GM21529 (cell line): ENCODE measurements at regions not wholly inside any gene's neighbourhood (a gene's known extent, or its start where the extent isn't known, plus 50 kb on each side); places are given as distances from the start of the nearest gene placed in this dataset.

ENCODE experiments used
- ATAC-seq: cut with Tn5 transposase; IDR thresholded peaks from one replicate; pipeline ENCODE4 v1.9.1; 2021; ENCODE audit not compliant: unreplicated experiment

GRCh38 chr7:98679741-98680140 is 62.7 kb downstream of the NPTX2 start:
- no peak for ATAC-seq

- ATAC-seq, result no peak
Measured at GRCh38 chr7:98681511-98681910, 64.4 kb downstream of the NPTX2 start.

GRCh38 chr7:98681951-98682350 is 64.9 kb downstream of the NPTX2 start:
- ATAC-seq, result no peak

GRCh38 chr7:98683514-98683913 is 66.4 kb downstream of the NPTX2 start:
- no peak for ATAC-seq

GRCh38 chr7:98685541-98685940 is 68.5 kb downstream of the NPTX2 start:
- no peak for ATAC-seq

- ATAC-seq, result no peak
Measured at GRCh38 chr7:98686466-98687080, 69.5 kb downstream of the NPTX2 start.

- ATAC-seq, result no peak
Measured at GRCh38 chr7:98687111-98687751, 70.1 kb downstream of the NPTX2 start.

GRCh38 chr7:98691619-98692018 is 74.5 kb downstream of the NPTX2 start:
- ATAC-seq, result no peak

- ATAC-seq, result no peak
Measured at GRCh38 chr7:98697083-98697482, 80.0 kb downstream of the NPTX2 start.

GRCh38 chr7:98697485-98698240 is 80.6 kb downstream of the NPTX2 start:
- ATAC-seq, result no peak

- no peak for ATAC-seq
Measured at GRCh38 chr7:98698976-98699375, 81.9 kb downstream of the NPTX2 start.

GRCh38 chr7:98700533-98700932 is 83.4 kb downstream of the NPTX2 start:
- no peak for ATAC-seq

GRCh38 chr7:98701372-98701771 is 84.3 kb downstream of the NPTX2 start:
- no peak for ATAC-seq

GRCh38 chr7:98702021-98702420 is 84.9 kb downstream of the NPTX2 start:
- ATAC-seq, result no peak

GRCh38 chr7:98703916-98704315 is 86.8 kb downstream of the NPTX2 start:
- ATAC-seq, result no peak

- no peak for ATAC-seq
Measured at GRCh38 chr7:98705626-98706025, 88.5 kb downstream of the NPTX2 start.

- no peak for ATAC-seq
Measured at GRCh38 chr7:98707076-98707475, 90.0 kb downstream of the NPTX2 start.

- ATAC-seq, result no peak
Measured at GRCh38 chr7:98711945-98712344, 94.9 kb downstream of the NPTX2 start.

GRCh38 chr7:98713165-98713810 is 96.2 kb downstream of the NPTX2 start:
- no peak for ATAC-seq

- ATAC-seq, result no peak
Measured at GRCh38 chr7:98719396-98719795, 102.3 kb downstream of the NPTX2 start.

- no peak for ATAC-seq
Measured at GRCh38 chr7:98722402-98722801, 105.3 kb downstream of the NPTX2 start.

GRCh38 chr7:98724591-98724990 is 107.5 kb downstream of the NPTX2 start:
- ATAC-seq, result no peak
